H9 (cell line): ENCODE measurements at regions not wholly inside any gene's neighbourhood (a gene's known extent, or its start where the extent isn't known, plus 50 kb on each side); places are given as distances from the start of the nearest gene placed in this dataset.

Source experiments
- DNase-seq: peaks from one replicate; pipeline ENCODE4 v3.0.0-alpha.2; 2017
- H2AFZ ChIP-seq: one replicate; pipeline ENCODE4 v1.6.1; 2013; ENCODE audit warnings: mild to moderate bottlenecking, low read length, control low read depth, moderate library complexity
- H2AK5ac ChIP-seq: 2 replicates; pipeline ENCODE4 v1.6.1; 2013; ENCODE audit warnings: low read length, control low read depth, mixed read lengths; ENCODE audit not compliant: insufficient read length
- H2BK120ac ChIP-seq: one replicate; pipeline ENCODE4 v1.6.1; 2013; ENCODE audit warnings: low read depth, mild to moderate bottlenecking, low read length, control low read depth, inconsistent platforms; ENCODE audit not compliant: poor library complexity, severe bottlenecking
- H2BK12ac ChIP-seq: 2 replicates; pipeline ENCODE4 v1.6.1; 2013; ENCODE audit warnings: low read length, control low read depth, mixed read lengths, low read depth; ENCODE audit not compliant: insufficient read length
- H2BK15ac ChIP-seq: 2 replicates; pipeline ENCODE4 v1.6.1; 2013; ENCODE audit warnings: low read depth, low read length, control low read depth
- H2BK20ac ChIP-seq: one replicate; pipeline ENCODE4 v1.6.1; 2013; ENCODE audit warnings: low read depth, mild to moderate bottlenecking, low read length, control low read depth, inconsistent platforms; ENCODE audit not compliant: poor library complexity, severe bottlenecking
- H2BK5ac ChIP-seq: 2 replicates; pipeline ENCODE4 v1.6.1; 2013; ENCODE audit warnings: low read length, control low read depth, mixed read lengths; ENCODE audit not compliant: insufficient read length
- H3K14ac ChIP-seq: 2 replicates; pipeline ENCODE4 v1.6.1; 2013; ENCODE audit warnings: low read length, control low read depth; ENCODE audit not compliant: insufficient read depth
- H3K18ac ChIP-seq: 2 replicates; pipeline ENCODE4 v1.6.1; 2013; ENCODE audit warnings: low read depth, mild to moderate bottlenecking, mixed read lengths, low read length, control low read depth; ENCODE audit not compliant: insufficient read length
- H3K23ac ChIP-seq: 2 replicates; pipeline ENCODE4 v1.6.1; 2013; ENCODE audit warnings: low read length, control low read depth, mixed read lengths, low read depth; ENCODE audit not compliant: insufficient read length
- H3K23me2 ChIP-seq: 2 replicates; pipeline ENCODE4 v1.6.1; 2013; ENCODE audit warnings: low read depth, mild to moderate bottlenecking, mixed read lengths, low read length, control low read depth; ENCODE audit not compliant: insufficient read length, poor library complexity, severe bottlenecking
- H3K27ac ChIP-seq: 2 replicates; pipeline ENCODE4 v1.5.1; 2013; ENCODE audit warnings: low read length, control low read depth, mixed read lengths, low read depth; ENCODE audit not compliant: insufficient read length
- H3K27me3 ChIP-seq: 2 replicates; pipeline ENCODE4 v1.6.1; 2013; ENCODE audit warnings: low read length, control low read depth, inconsistent platforms; ENCODE audit not compliant: insufficient read depth
- H3K4ac ChIP-seq: 2 replicates; pipeline ENCODE4 v1.6.1; 2013; ENCODE audit warnings: low read depth, mild to moderate bottlenecking, control low read depth, inconsistent platforms, low read length, moderate library complexity
- H3K4me1 ChIP-seq: 2 replicates; pipeline ENCODE4 v1.6.1; 2013; ENCODE audit warnings: low read length, control low read depth, inconsistent platforms; ENCODE audit not compliant: insufficient read depth
- H3K4me2 ChIP-seq: 2 replicates; pipeline ENCODE4 v1.6.1; 2013; ENCODE audit warnings: low read length, control low read depth, mixed read lengths; ENCODE audit not compliant: insufficient read length, insufficient read depth
- H3K56ac ChIP-seq: 2 replicates; pipeline ENCODE4 v1.6.1; 2013; ENCODE audit warnings: low read depth, mild to moderate bottlenecking, mixed read lengths, low read length, control low read depth; ENCODE audit not compliant: insufficient read length
- H3K79me1 ChIP-seq: 2 replicates; pipeline ENCODE4 v1.6.1; 2013; ENCODE audit warnings: low read depth, mild to moderate bottlenecking, moderate library complexity, low read length, control low read depth, inconsistent platforms; ENCODE audit not compliant: insufficient read depth, poor library complexity, severe bottlenecking
- H3K79me2 ChIP-seq: 2 replicates; pipeline ENCODE4 v1.6.1; 2013; ENCODE audit warnings: low read length, control low read depth, inconsistent platforms; ENCODE audit not compliant: insufficient read depth
- H3K9ac ChIP-seq: 2 replicates; pipeline ENCODE4 v1.6.1; 2013; ENCODE audit warnings: low read length, control low read depth, mixed read lengths; ENCODE audit not compliant: insufficient read length; ENCODE audit errors: extremely low read depth
- H3K9me3 ChIP-seq: one replicate; pipeline ENCODE4 v1.6.1; 2013; ENCODE audit warnings: low read depth, low read length, inconsistent platforms; ENCODE audit not compliant: control insufficient read depth
- H3T11ph ChIP-seq: one replicate; pipeline ENCODE4 v1.6.1; 2013; ENCODE audit warnings: mild to moderate bottlenecking, low read length, control low read depth, inconsistent platforms
- H4K20me1 ChIP-seq: one replicate; pipeline ENCODE4 v1.6.1; 2013; ENCODE audit not compliant: control insufficient read depth, insufficient read length, insufficient read depth
- H4K5ac ChIP-seq: 2 replicates; pipeline ENCODE4 v1.6.1; 2013; ENCODE audit warnings: low read depth, mild to moderate bottlenecking, mixed read lengths, low read length, control low read depth; ENCODE audit not compliant: insufficient read length
- H4K8ac ChIP-seq: replicated peaks from 2 replicates; pipeline ENCODE4 v1.6.1; 2013; ENCODE audit warnings: low read length, control low read depth, mixed read lengths, low read depth; ENCODE audit not compliant: insufficient read length
- H4K91ac ChIP-seq: 2 replicates; pipeline ENCODE4 v1.6.1; 2013; ENCODE audit warnings: low read depth, mild to moderate bottlenecking, moderate library complexity, mixed read lengths, low read length, control low read depth; ENCODE audit not compliant: insufficient read length
- H3K27ac Mint-ChIP-seq, 3 experiments: 2 replicates in 2 of 3; 3 replicates in 1 of 3; pipeline ENCODE4 v1.8.0; 2020 to 2021; ENCODE audit warnings: mixed read lengths in 3 of 3, mild to moderate bottlenecking in 1 of 3, moderate library complexity in 1 of 3
- H3K27me3 Mint-ChIP-seq: 2 replicates; pipeline ENCODE4 v1.8.0; 2021; ENCODE audit warnings: low read depth, mild to moderate bottlenecking, moderate library complexity, mixed read lengths
- H3K36me3 Mint-ChIP-seq, 3 experiments: 2 replicates in 2 of 3; 3 replicates in 1 of 3; pipeline ENCODE4 v1.8.0; 2020 to 2021; ENCODE audit warnings: low read depth in 3 of 3, mixed read lengths in 3 of 3; ENCODE audit not compliant: insufficient read depth in 1 of 3
- H3K4me1 Mint-ChIP-seq, 2 experiments: 2 replicates each; pipeline ENCODE4 v1.8.0; 2020; ENCODE audit warnings: mixed read lengths in 2 of 2
- H3K4me3 Mint-ChIP-seq, 2 experiments: 2 replicates in 1 of 2; 3 replicates in 1 of 2; pipeline ENCODE4 v1.8.0; 2020 to 2021; ENCODE audit warnings: mild to moderate bottlenecking in 2 of 2, mixed read lengths in 2 of 2, moderate library complexity in 1 of 2
- H3K9me3 Mint-ChIP-seq, 2 experiments: 2 replicates in 1 of 2; 3 replicates in 1 of 2; pipeline ENCODE4 v1.8.0; 2020; ENCODE audit warnings: mild to moderate bottlenecking in 2 of 2, mixed read lengths in 2 of 2, moderate library complexity in 1 of 2
- WGBS: extraction: QIAGEN DNeasy Blood & Tissue Kit; methylation state at CpG from one replicate; pipeline ENCODE4 v1.1.7; 2013; ENCODE audit warnings: missing lambda C conversion rate, low lambda C conversion rate, mixed read lengths; ENCODE audit not compliant: insufficient read length; ENCODE audit errors: extremely low coverage; 5-methylcytosine and 5-hydroxymethylcytosine counted together
- TF ChIP-seq, protein P1 (sequence below): fragments of 200-600 bp; sonication (generic); conservative IDR thresholded peaks from 3 replicates; pipeline ENCODE4 v1.8.0; 2021; ENCODE audit warnings: antibody characterized with exemption, mild to moderate bottlenecking

- no peak overlapping the region for H2BK12ac ChIP-seq
- no peak overlapping the region for H3T11ph ChIP-seq
- H3K4me3 Mint-ChIP-seq: no peak overlapping the region
- H3K9me3 Mint-ChIP-seq: peaks cover 0 to 8% of the 10 kb centered on the region in 2 experiments; a peak in 3 of 5 replicates
- H3K9ac ChIP-seq: no peak overlapping the region
- no peak overlapping the region for H3K23ac ChIP-seq
- TF ChIP-seq, protein P1, sequence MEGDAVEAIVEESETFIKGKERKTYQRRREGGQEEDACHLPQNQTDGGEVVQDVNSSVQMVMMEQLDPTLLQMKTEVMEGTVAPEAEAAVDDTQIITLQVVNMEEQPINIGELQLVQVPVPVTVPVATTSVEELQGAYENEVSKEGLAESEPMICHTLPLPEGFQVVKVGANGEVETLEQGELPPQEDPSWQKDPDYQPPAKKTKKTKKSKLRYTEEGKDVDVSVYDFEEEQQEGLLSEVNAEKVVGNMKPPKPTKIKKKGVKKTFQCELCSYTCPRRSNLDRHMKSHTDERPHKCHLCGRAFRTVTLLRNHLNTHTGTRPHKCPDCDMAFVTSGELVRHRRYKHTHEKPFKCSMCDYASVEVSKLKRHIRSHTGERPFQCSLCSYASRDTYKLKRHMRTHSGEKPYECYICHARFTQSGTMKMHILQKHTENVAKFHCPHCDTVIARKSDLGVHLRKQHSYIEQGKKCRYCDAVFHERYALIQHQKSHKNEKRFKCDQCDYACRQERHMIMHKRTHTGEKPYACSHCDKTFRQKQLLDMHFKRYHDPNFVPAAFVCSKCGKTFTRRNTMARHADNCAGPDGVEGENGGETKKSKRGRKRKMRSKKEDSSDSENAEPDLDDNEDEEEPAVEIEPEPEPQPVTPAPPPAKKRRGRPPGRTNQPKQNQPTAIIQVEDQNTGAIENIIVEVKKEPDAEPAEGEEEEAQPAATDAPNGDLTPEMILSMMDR: no peak
- H3K18ac ChIP-seq: no peak overlapping the region
- no peak overlapping the region for H4K8ac ChIP-seq
- no peaks in the 10 kb centered on the region for H3K79me2 ChIP-seq
- no peaks in the 10 kb centered on the region for H3K23me2 ChIP-seq
- WGBS: no CpG with 5 or more reads among the region's 1 CpG
- H3K79me1 ChIP-seq: no peaks in the 10 kb centered on the region
- H3K56ac ChIP-seq: no peak overlapping the region
- no peaks in the 10 kb centered on the region for H3K4me1 ChIP-seq
- H3K4me2 ChIP-seq: no peak overlapping the region
- DNase-seq: no peak
- H2BK15ac ChIP-seq: no peak overlapping the region
- peak overlapping the region in 1 of 3 experiments; percentile 17; a peak in 1 of 7 replicates for H3K27ac Mint-ChIP-seq
- no peak overlapping the region for H2BK5ac ChIP-seq
- no peak overlapping the region for H3K27ac ChIP-seq
- H4K91ac ChIP-seq: no peak overlapping the region
- H3K14ac ChIP-seq: no peak overlapping the region
- H2AK5ac ChIP-seq: no peak overlapping the region
- no peak overlapping the region for H4K5ac ChIP-seq
- peaks cover 0 to 10% of the 10 kb centered on the region in 2 experiments; a peak in 2 of 4 replicates for H3K4me1 Mint-ChIP-seq
- H2BK120ac ChIP-seq: no peak overlapping the region
- peaks cover 0 to 10% (median 4%) of the 10 kb centered on the region in 3 experiments; a peak in 4 of 7 replicates for H3K36me3 Mint-ChIP-seq
- H4K20me1 ChIP-seq: no peaks in the 10 kb centered on the region
- H3K4ac ChIP-seq: no peak overlapping the region
- H3K27me3 ChIP-seq: no peaks in the 10 kb centered on the region
- no peak overlapping the region for H2BK20ac ChIP-seq
- no peaks in the 10 kb centered on the region for H3K9me3 ChIP-seq
- H3K27me3 Mint-ChIP-seq: no peaks in the 10 kb centered on the region; the same call in 1 of the 2 replicates
- H2AFZ ChIP-seq: no peak overlapping the region
Observed at GRCh38 chr21:34266351-34266750, 97.5 kb upstream of the KCNE2 start.
